ENCODE measurements at regions not wholly inside any gene's neighbourhood (a gene's known extent, or its start where the extent isn't known, plus 50 kb on each side); places are given as distances from the start of the nearest gene placed in this dataset.

DNA sequence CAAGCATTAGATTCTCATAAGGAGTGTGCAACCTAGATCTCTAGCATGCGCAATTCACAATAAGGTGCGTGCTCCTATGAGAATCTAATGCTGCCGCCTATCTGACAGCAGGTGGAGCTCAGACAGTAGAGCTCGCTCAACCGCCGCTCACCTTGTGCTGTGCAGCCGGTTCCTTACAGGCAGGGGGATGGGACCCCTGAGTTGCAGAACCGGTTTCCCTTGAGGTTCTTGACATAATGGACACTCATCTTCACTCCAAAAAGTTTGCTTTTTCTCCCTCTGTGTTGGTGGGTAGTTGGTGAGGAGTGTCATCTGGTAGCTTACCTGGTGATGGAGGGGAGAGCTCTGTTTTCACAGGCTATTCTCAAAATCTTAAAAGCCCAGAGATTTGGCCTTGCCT, 324.0 kb upstream of the TBL1XR1 start:
- no peak for TF ChIP-seq POLR2A (IDR thresholded peaks at IDR 0.05)
- TF ChIP-seq, protein P1, sequence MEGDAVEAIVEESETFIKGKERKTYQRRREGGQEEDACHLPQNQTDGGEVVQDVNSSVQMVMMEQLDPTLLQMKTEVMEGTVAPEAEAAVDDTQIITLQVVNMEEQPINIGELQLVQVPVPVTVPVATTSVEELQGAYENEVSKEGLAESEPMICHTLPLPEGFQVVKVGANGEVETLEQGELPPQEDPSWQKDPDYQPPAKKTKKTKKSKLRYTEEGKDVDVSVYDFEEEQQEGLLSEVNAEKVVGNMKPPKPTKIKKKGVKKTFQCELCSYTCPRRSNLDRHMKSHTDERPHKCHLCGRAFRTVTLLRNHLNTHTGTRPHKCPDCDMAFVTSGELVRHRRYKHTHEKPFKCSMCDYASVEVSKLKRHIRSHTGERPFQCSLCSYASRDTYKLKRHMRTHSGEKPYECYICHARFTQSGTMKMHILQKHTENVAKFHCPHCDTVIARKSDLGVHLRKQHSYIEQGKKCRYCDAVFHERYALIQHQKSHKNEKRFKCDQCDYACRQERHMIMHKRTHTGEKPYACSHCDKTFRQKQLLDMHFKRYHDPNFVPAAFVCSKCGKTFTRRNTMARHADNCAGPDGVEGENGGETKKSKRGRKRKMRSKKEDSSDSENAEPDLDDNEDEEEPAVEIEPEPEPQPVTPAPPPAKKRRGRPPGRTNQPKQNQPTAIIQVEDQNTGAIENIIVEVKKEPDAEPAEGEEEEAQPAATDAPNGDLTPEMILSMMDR (IDR thresholded peaks at IDR 0.05): no peak

All from heart left ventricle (tissue), 13 donors.